ENCODE measurements at regions not wholly inside any gene's neighbourhood (a gene's known extent, or its start where the extent isn't known, plus 50 kb on each side); places are given as distances from the start of the nearest gene placed in this dataset.

GRCh38 chr2:147255812-147256211 lies 589.0 kb upstream of the ACVR2A start:
- TF ChIP-seq, protein P1, sequence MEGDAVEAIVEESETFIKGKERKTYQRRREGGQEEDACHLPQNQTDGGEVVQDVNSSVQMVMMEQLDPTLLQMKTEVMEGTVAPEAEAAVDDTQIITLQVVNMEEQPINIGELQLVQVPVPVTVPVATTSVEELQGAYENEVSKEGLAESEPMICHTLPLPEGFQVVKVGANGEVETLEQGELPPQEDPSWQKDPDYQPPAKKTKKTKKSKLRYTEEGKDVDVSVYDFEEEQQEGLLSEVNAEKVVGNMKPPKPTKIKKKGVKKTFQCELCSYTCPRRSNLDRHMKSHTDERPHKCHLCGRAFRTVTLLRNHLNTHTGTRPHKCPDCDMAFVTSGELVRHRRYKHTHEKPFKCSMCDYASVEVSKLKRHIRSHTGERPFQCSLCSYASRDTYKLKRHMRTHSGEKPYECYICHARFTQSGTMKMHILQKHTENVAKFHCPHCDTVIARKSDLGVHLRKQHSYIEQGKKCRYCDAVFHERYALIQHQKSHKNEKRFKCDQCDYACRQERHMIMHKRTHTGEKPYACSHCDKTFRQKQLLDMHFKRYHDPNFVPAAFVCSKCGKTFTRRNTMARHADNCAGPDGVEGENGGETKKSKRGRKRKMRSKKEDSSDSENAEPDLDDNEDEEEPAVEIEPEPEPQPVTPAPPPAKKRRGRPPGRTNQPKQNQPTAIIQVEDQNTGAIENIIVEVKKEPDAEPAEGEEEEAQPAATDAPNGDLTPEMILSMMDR (conservative IDR thresholded peaks at IDR 0.05) = no peak
- TF ChIP-seq EZH2 (IDR thresholded peaks at IDR 0.05; ENCODE audit: low read depth) = no peak
